A673 (cell line): ENCODE measurements at regions not wholly inside any gene's neighbourhood (a gene's known extent, or its start where the extent isn't known, plus 50 kb on each side); places are given as distances from the start of the nearest gene placed in this dataset.

Source experiments
- BruUV-seq: library from RNA; stranded (reverse); fragments of 400-500 nt; replicated peaks from 2 replicates; lab custom pipeline; 2021; lab: Mats Ljungman, UMichigan
- CTCF ChIA-PET: fragments of 300-600 bp; sonication (Branson Sonifier 250); formaldehyde crosslinking; loops from one replicate; lab custom pipeline; 2022; ENCODE audit warnings: antibody characterized with exemption; lab: Charles Lee
- POLR2A ChIA-PET: fragments of 300-600 bp; sonication (Branson Sonifier 250); formaldehyde crosslinking; loops from one replicate; lab custom pipeline; 2022; ENCODE audit warnings: antibody characterized with exemption; ENCODE audit not compliant: low non-redundant PET; lab: Charles Lee
- DNase-seq: peaks from one replicate; pipeline ENCODE4 v3.0.0-alpha.2; 2015; ENCODE audit warnings: low spot score
- H3K27ac ChIP-seq: fragments of 200-600 bp; sonication (generic); 2 replicates; pipeline ENCODE4 v1.5.1; 2016; ENCODE audit warnings: mixed run types, low read depth, mild to moderate bottlenecking, mixed read lengths, antibody characterized with exemption, low read length; ENCODE audit not compliant: poor library complexity, severe bottlenecking
- H3K27me3 ChIP-seq: fragments of 200-600 bp; sonication (generic); replicated peaks from 2 replicates; pipeline ENCODE4 v1.6.1; 2017; ENCODE audit warnings: mixed run types, low read depth, mild to moderate bottlenecking, mixed read lengths, antibody characterized with exemption, low read length; ENCODE audit not compliant: insufficient read depth, poor library complexity
- H3K36me3 ChIP-seq: fragments of 200-600 bp; sonication (generic); 2 replicates; pipeline ENCODE4 v1.6.1; 2016; ENCODE audit warnings: mixed run types, mild to moderate bottlenecking, mixed read lengths, antibody characterized with exemption, low read length; ENCODE audit not compliant: insufficient read depth, poor library complexity, severe bottlenecking
- H3K4me1 ChIP-seq: fragments of 200-600 bp; sonication (generic); 2 replicates; pipeline ENCODE4 v1.6.1; 2017; ENCODE audit warnings: mixed run types, mild to moderate bottlenecking, mixed read lengths, antibody characterized with exemption, low read length; ENCODE audit not compliant: insufficient read depth, poor library complexity, severe bottlenecking
- H3K4me3 ChIP-seq: fragments of 200-600 bp; sonication (generic); 2 replicates; pipeline ENCODE4 v1.5.1; 2016; ENCODE audit warnings: low read depth, mixed run types, mild to moderate bottlenecking, mixed read lengths, low read length; ENCODE audit not compliant: poor library complexity, severe bottlenecking
- H3K9me3 ChIP-seq: fragments of 200-600 bp; sonication (generic); 2 replicates; pipeline ENCODE4 v1.6.1; 2016; ENCODE audit warnings: mixed run types, low read depth, mild to moderate bottlenecking, mixed read lengths, antibody characterized with exemption, low read length; ENCODE audit not compliant: poor library complexity, severe bottlenecking
- CTCF ChIP-seq: fragments of 300-800, 200-600 bp; sonication (generic); conservative IDR thresholded peaks from 2 replicates; pipeline ENCODE4 v1.5.1; 2017; ENCODE audit warnings: low read depth, mild to moderate bottlenecking, antibody characterized with exemption, low read length, moderate library complexity, mixed read lengths
- EZH2 ChIP-seq: fragments of 200-600 bp; sonication (generic); IDR thresholded peaks from 2 replicates; pipeline ENCODE4 v1.6.1; 2017; ENCODE audit warnings: borderline replicate concordance, low read depth, mild to moderate bottlenecking, mixed read lengths, antibody characterized with exemption, low read length; ENCODE audit not compliant: poor library complexity, severe bottlenecking
- intact Hi-C: fragments of 100-400 bp; cut with micrococcal nuclease; formaldehyde crosslinking; loops from one replicate; pipeline ENCODE4 v1.10.0; 2022; ENCODE audit not compliant: unreplicated experiment

DNA sequence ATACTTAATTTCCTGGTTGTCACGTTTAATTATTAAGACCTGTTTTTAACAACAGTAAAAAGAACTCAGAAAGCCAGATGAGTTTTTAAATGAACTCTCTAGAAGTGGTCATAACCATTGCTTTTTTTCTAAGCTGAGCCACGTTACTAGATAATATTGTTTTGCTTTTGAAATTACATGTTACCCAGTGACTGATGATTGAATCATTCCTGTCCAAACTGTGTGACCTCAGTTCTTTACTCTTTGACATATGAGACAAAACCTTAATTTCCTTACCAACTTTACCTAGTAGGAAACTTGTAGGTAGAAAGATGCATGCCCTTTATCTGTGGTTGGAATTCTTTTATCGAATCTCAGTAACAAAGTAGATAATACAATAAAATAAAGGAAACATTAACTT is 411.7 kb downstream of the SH3GL2 start:
- no peak for TF ChIP-seq CTCF
- no peak for TF ChIP-seq EZH2
- no peaks in the 10 kb centered on the region for H3K4me1 ChIP-seq
- no TSS peak for BruUV-seq
- H3K4me3 ChIP-seq, result no peak overlapping the region
- POLR2A ChIA-PET, result no interaction called here
- H3K27me3 ChIP-seq, result no peaks in the 10 kb centered on the region
- intact Hi-C loops, result no loop called here
- H3K27ac ChIP-seq, result no peak overlapping the region
- CTCF ChIA-PET, result no interaction called here
- H3K36me3 ChIP-seq, result no peaks in the 10 kb centered on the region
- H3K9me3 ChIP-seq, result no peaks in the 10 kb centered on the region
- DNase-seq, result no peak

DNA sequence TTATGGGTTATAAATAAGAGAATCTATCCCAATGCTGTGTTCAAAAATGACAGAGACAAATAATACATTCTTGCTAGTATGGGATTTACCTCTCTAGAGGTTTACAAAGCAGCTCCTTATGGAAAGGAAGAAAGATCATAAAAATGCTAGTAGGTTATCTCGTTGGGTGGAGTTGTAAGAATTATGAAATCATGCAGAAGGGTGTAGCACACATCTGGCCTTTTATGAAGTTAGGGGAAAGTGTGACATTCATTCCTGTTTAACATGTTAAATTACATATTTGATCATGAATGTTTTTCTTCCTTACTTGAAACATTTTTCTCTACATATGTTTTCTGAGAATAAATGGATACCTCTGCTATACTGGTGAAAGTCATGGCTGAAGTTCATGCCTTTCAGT is 414.2 kb downstream of the SH3GL2 start:
- no peak overlapping the region for H3K27ac ChIP-seq
- CTCF ChIA-PET, result no interaction called here
- no TSS peak for BruUV-seq
- TF ChIP-seq EZH2 (no peak), CTCF (no peak)
- no peaks in the 10 kb centered on the region for H3K36me3 ChIP-seq
- H3K9me3 ChIP-seq, result no peaks in the 10 kb centered on the region
- no peaks in the 10 kb centered on the region for H3K4me1 ChIP-seq
- POLR2A ChIA-PET, result no interaction called here
- intact Hi-C loops, result no loop called here
- no peak for DNase-seq
- no peak overlapping the region for H3K4me3 ChIP-seq
- H3K27me3 ChIP-seq, result no peaks in the 10 kb centered on the region

DNA sequence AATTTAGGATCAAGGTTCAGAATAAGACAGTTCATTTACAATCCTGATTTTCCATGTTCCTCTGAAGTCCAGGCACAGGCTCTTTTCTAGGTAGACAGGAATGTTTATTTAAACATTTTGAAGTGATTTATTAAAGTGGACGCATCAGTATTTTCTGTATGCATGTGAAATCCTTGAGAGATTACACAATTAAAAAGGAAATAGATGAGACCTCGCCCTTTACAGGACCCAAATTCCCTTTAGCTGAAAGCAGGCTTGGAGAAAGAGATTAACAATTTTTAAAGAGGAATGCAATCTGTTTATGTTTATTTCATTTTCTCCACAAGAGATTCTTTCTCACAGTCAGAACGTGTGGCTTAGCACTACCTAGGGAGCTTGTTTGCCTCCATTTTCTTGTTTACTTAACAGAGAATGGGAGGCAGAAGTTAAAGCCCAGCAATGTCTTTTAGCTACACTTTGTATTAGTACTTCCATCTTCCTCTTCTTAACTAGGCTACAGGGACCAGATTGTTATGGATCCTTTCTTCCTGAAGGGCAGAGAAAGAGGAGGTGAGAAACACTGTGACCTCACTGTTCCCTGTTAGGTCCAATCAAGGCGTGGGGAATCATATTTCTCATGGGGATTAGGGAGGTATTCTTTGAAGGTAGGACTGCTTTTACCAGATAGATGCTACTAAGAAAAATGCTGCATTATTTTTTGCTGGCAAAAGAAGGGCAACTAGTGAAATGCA is 416.0 kb downstream of the SH3GL2 start:
- BruUV-seq, result no TSS peak
- no peak for DNase-seq
- no peaks in the 10 kb centered on the region for H3K4me1 ChIP-seq
- H3K27ac ChIP-seq, result no peak overlapping the region
- ChIA-PET CTCF (no interaction called here), POLR2A (no interaction called here)
- intact Hi-C loops, result no loop called here
- H3K9me3 ChIP-seq, result no peaks in the 10 kb centered on the region
- TF ChIP-seq CTCF (no peak), EZH2 (no peak)
- H3K36me3 ChIP-seq, result no peaks in the 10 kb centered on the region
- no peaks in the 10 kb centered on the region for H3K27me3 ChIP-seq
- H3K4me3 ChIP-seq, result no peak overlapping the region
